ENCODE measurements at regions not wholly inside any gene's neighbourhood (a gene's known extent, or its start where the extent isn't known, plus 50 kb on each side); places are given as distances from the start of the nearest gene placed in this dataset.
"Not testable (repeated sequence)": the region's sequence is repeated elsewhere in the genome, so short reads cannot be mapped to it uniquely, and the experiment has no call there.

GRCh38 chr22:10710923-10711322 lies 4817.1 kb upstream of the OR11H1 start:
- H3K9me3 Mint-ChIP-seq = peaks cover 17% of the 10 kb centered on the region

GRCh38 chr22:10722804-10723203 lies 4805.2 kb upstream of the OR11H1 start:
- H3K9me3 Mint-ChIP-seq = peaks cover 32% of the 10 kb centered on the region
- not testable (repeated sequence) for DNase-seq (ENCODE audit: extremely low spot score, unreplicated experiment); H3K4me3 Mint-ChIP-seq; H3K27me3 Mint-ChIP-seq; H3K4me1 Mint-ChIP-seq (ENCODE audit: unreplicated experiment); H3K27ac Mint-ChIP-seq
- peaks cover 17% of the 10 kb centered on the region for H3K36me3 Mint-ChIP-seq

More at GRCh38 chr22:10710923-10711322, 4817.1 kb upstream of the OR11H1 start:
- H3K4me3 Mint-ChIP-seq; H3K27me3 Mint-ChIP-seq; H3K36me3 Mint-ChIP-seq; DNase-seq (ENCODE audit: extremely low spot score, unreplicated experiment); H3K4me1 Mint-ChIP-seq (ENCODE audit: unreplicated experiment); H3K27ac Mint-ChIP-seq: not testable (repeated sequence)

- not testable (repeated sequence) for H3K4me3 Mint-ChIP-seq; DNase-seq (ENCODE audit: extremely low spot score, unreplicated experiment); H3K27me3 Mint-ChIP-seq; H3K4me1 Mint-ChIP-seq (ENCODE audit: unreplicated experiment); H3K27ac Mint-ChIP-seq
- peaks cover 40% of the 10 kb centered on the region for H3K9me3 Mint-ChIP-seq
- peaks cover 17% of the 10 kb centered on the region for H3K36me3 Mint-ChIP-seq
Measured at GRCh38 chr22:10723966-10724365, 4804.0 kb upstream of the OR11H1 start.

- TF ChIP-seq CTCF (conservative IDR thresholded peaks at IDR 0.05) = no peak
- Mint-ChIP-seq H3K4me1 (ENCODE audit: unreplicated experiment) (no peaks in the 10 kb centered on the region), H3K27ac (no peak overlapping the region), H3K4me3 (no peak overlapping the region), H3K27me3 (no peaks in the 10 kb centered on the region), H3K36me3 (peaks cover 11% of the 10 kb centered on the region), H3K9me3 (peaks cover 37% of the 10 kb centered on the region)
- DNase-seq (ENCODE audit: extremely low spot score, unreplicated experiment) = no peak
Measured at GRCh38 chr22:10727393-10727792, 4800.6 kb upstream of the OR11H1 start.

GRCh38 chr22:10729979-10730378 lies 4798.0 kb upstream of the OR11H1 start:
- DNase-seq (ENCODE audit: extremely low spot score, unreplicated experiment); H3K36me3 Mint-ChIP-seq; H3K27ac Mint-ChIP-seq; H3K4me3 Mint-ChIP-seq; H3K4me1 Mint-ChIP-seq (ENCODE audit: unreplicated experiment); H3K27me3 Mint-ChIP-seq: not testable (repeated sequence)
- peaks cover 30% of the 10 kb centered on the region for H3K9me3 Mint-ChIP-seq

GRCh38 chr22:10730706-10731105 lies 4797.3 kb upstream of the OR11H1 start:
- H3K27ac Mint-ChIP-seq; H3K27me3 Mint-ChIP-seq; H3K4me1 Mint-ChIP-seq (ENCODE audit: unreplicated experiment); H3K4me3 Mint-ChIP-seq; H3K36me3 Mint-ChIP-seq; DNase-seq (ENCODE audit: extremely low spot score, unreplicated experiment): not testable (repeated sequence)
- H3K9me3 Mint-ChIP-seq = peaks cover 35% of the 10 kb centered on the region

- H3K27ac Mint-ChIP-seq; H3K36me3 Mint-ChIP-seq; H3K4me1 Mint-ChIP-seq (ENCODE audit: unreplicated experiment); DNase-seq (ENCODE audit: extremely low spot score, unreplicated experiment); H3K4me3 Mint-ChIP-seq; H3K27me3 Mint-ChIP-seq: not testable (repeated sequence)
- H3K9me3 Mint-ChIP-seq = peaks cover 35% of the 10 kb centered on the region
Measured at GRCh38 chr22:10731246-10731974, 4796.6 kb upstream of the OR11H1 start.

GRCh38 chr22:10735075-10735474 lies 4792.9 kb upstream of the OR11H1 start:
- not testable (repeated sequence) for H3K36me3 Mint-ChIP-seq; H3K4me3 Mint-ChIP-seq; H3K4me1 Mint-ChIP-seq (ENCODE audit: unreplicated experiment); H3K27ac Mint-ChIP-seq; DNase-seq (ENCODE audit: extremely low spot score, unreplicated experiment); H3K27me3 Mint-ChIP-seq
- peaks cover 35% of the 10 kb centered on the region for H3K9me3 Mint-ChIP-seq

GRCh38 chr22:10736879-10737278 lies 4791.1 kb upstream of the OR11H1 start:
- not testable (repeated sequence) for H3K4me1 Mint-ChIP-seq (ENCODE audit: unreplicated experiment); H3K27me3 Mint-ChIP-seq; DNase-seq (ENCODE audit: extremely low spot score, unreplicated experiment); H3K27ac Mint-ChIP-seq; H3K36me3 Mint-ChIP-seq; H3K4me3 Mint-ChIP-seq
- H3K9me3 Mint-ChIP-seq = peaks cover 30% of the 10 kb centered on the region

- H3K9me3 Mint-ChIP-seq = peaks cover 30% of the 10 kb centered on the region
- H3K36me3 Mint-ChIP-seq; H3K4me3 Mint-ChIP-seq; DNase-seq (ENCODE audit: extremely low spot score, unreplicated experiment); H3K27me3 Mint-ChIP-seq; H3K4me1 Mint-ChIP-seq (ENCODE audit: unreplicated experiment); H3K27ac Mint-ChIP-seq: not testable (repeated sequence)
Measured at GRCh38 chr22:10737931-10738330, 4790.1 kb upstream of the OR11H1 start.
